HG02678 (cell line): ENCODE measurements at regions not wholly inside any gene's neighbourhood (a gene's known extent, or its start where the extent isn't known, plus 50 kb on each side); places are given as distances from the start of the nearest gene placed in this dataset.

ENCODE experiments used
- ATAC-seq: cut with Tn5 transposase; IDR thresholded peaks from one replicate; pipeline ENCODE4 v1.9.1; 2021; ENCODE audit warnings: mild to moderate bottlenecking, moderate library complexity; ENCODE audit not compliant: unreplicated experiment

GRCh38 chr2:7207631-7208030 lies 290.4 kb downstream of the RNF144A start:
- ATAC-seq, result no peak

- no peak for ATAC-seq
These were observed 292.7 kb downstream of the RNF144A start for GRCh38 chr2:7209757-7210555.

GRCh38 chr2:7210712-7211111 lies 293.5 kb downstream of the RNF144A start:
- ATAC-seq, result no peak

GRCh38 chr2:7225848-7226247 lies 308.6 kb downstream of the RNF144A start:
- no peak for ATAC-seq

GRCh38 chr2:7226501-7226900 lies 309.3 kb downstream of the RNF144A start:
- no peak for ATAC-seq

GRCh38 chr2:7233126-7233525 lies 315.9 kb downstream of the RNF144A start:
- no peak for ATAC-seq

GRCh38 chr2:7237466-7237865 lies 320.3 kb downstream of the RNF144A start:
- no peak for ATAC-seq

GRCh38 chr2:7239078-7239477 lies 321.9 kb downstream of the RNF144A start:
- ATAC-seq, result no peak

GRCh38 chr2:7241041-7241745 lies 324.0 kb downstream of the RNF144A start:
- ATAC-seq, result no peak

- no peak for ATAC-seq
These were observed 325.1 kb downstream of the RNF144A start for GRCh38 chr2:7242189-7242867.

- ATAC-seq, result no peak
These were observed 326.1 kb downstream of the RNF144A start for GRCh38 chr2:7243276-7243675.

- no peak for ATAC-seq
These were observed 339.2 kb downstream of the RNF144A start for GRCh38 chr2:7256377-7256776.

- ATAC-seq, result no peak
These were observed 345.5 kb downstream of the RNF144A start for GRCh38 chr2:7262727-7263126.

- ATAC-seq, result no peak
These were observed 347.6 kb downstream of the RNF144A start for GRCh38 chr2:7264791-7265190.

GRCh38 chr2:7265286-7265685 lies 348.1 kb downstream of the RNF144A start:
- no peak for ATAC-seq

GRCh38 chr2:7269106-7269643 lies 352.0 kb downstream of the RNF144A start:
- no peak for ATAC-seq

GRCh38 chr2:7270011-7270431 lies 352.8 kb downstream of the RNF144A start:
- no peak for ATAC-seq

GRCh38 chr2:7272210-7272609 lies 355.0 kb downstream of the RNF144A start:
- no peak for ATAC-seq

GRCh38 chr2:7278984-7279383 lies 361.8 kb downstream of the RNF144A start:
- no peak for ATAC-seq

- no peak for ATAC-seq
These were observed 362.3 kb downstream of the RNF144A start for GRCh38 chr2:7279421-7279949.

GRCh38 chr2:7280790-7281189 lies 363.6 kb downstream of the RNF144A start:
- no peak for ATAC-seq
